ENCODE measurements at regions not wholly inside any gene's neighbourhood (a gene's known extent, or its start where the extent isn't known, plus 50 kb on each side); places are given as distances from the start of the nearest gene placed in this dataset.

DNA sequence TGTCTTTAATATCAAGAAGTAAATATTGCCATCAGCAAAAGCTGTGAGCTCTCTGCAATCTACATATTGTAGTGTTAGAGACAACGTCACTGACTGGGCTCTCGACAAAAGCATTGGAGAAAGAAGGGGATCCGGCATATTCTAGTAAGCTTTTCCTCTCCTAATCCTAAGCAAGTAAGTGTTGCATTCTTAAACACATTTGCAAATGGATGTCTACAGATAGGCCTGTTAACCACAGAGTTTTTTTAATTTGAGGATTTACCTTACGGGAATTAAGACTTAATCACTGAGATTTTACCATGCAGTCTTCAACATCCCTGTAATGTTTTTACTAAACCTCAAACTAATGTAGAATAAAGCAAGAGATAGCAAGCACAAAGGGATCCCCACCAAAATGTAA lies 426.5 kb upstream of the CAMK1G start:
- Histone ChIP-seq H3K79me2 (ENCODE audit: insufficient read depth, low read length) (no peaks in the 10 kb centered on the region), H3K27me3 (ENCODE audit: control insufficient read depth in 2 of 2, insufficient read depth in 2 of 2, low read length in 2 of 2) (no peaks in the 10 kb centered on the region), H3K36me3 (replicated peaks in 1 of 2; ENCODE audit: control insufficient read depth in 1 of 2, insufficient read depth in 2 of 2, low read length in 2 of 2) (no peaks in the 10 kb centered on the region), H2AFZ (ENCODE audit: insufficient read depth, low read depth, low read length, poor library complexity, severe bottlenecking) (no peak overlapping the region), H3K4me2 (replicated peaks; ENCODE audit: extremely low read depth, low read length, poor library complexity, severe bottlenecking) (no peak overlapping the region), H3K4me3 (replicated peaks in 1 of 3; ENCODE audit: low read depth in 2 of 3, low read length in 3 of 3) (no peak overlapping the region), H3K27ac (ENCODE audit: low read depth in 1 of 2, low read length in 2 of 2) (no peak overlapping the region), H3K9me3 (replicated peaks in 1 of 2; ENCODE audit: control insufficient read depth in 1 of 2, insufficient read depth in 1 of 2, low read length in 2 of 2) (no peaks in the 10 kb centered on the region), H3K9ac (ENCODE audit: insufficient read depth, low read length, poor library complexity, severe bottlenecking) (no peak overlapping the region), H3K4me1 (ENCODE audit: control insufficient read depth in 1 of 2, insufficient read depth in 2 of 2, low read length in 2 of 2) (no peaks in the 10 kb centered on the region), H4K20me1 (ENCODE audit: insufficient read depth, low read length) (no peaks in the 10 kb centered on the region)
- no CpG with 5 or more reads among the region's 4 CpGs for WGBS (ENCODE audit: insufficient coverage)
- peaks cover 0 to 5% (median 0%) of the 10 kb centered on the region in 7 donors for H3K9me3 Mint-ChIP-seq
- TF ChIP-seq, protein P1, sequence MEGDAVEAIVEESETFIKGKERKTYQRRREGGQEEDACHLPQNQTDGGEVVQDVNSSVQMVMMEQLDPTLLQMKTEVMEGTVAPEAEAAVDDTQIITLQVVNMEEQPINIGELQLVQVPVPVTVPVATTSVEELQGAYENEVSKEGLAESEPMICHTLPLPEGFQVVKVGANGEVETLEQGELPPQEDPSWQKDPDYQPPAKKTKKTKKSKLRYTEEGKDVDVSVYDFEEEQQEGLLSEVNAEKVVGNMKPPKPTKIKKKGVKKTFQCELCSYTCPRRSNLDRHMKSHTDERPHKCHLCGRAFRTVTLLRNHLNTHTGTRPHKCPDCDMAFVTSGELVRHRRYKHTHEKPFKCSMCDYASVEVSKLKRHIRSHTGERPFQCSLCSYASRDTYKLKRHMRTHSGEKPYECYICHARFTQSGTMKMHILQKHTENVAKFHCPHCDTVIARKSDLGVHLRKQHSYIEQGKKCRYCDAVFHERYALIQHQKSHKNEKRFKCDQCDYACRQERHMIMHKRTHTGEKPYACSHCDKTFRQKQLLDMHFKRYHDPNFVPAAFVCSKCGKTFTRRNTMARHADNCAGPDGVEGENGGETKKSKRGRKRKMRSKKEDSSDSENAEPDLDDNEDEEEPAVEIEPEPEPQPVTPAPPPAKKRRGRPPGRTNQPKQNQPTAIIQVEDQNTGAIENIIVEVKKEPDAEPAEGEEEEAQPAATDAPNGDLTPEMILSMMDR (IDR thresholded peaks at IDR 0.05) = no peak
- no peaks in the 10 kb centered on the region for H3K36me3 Mint-ChIP-seq
- intact Hi-C loops (cut with micrococcal nuclease) = no loop called here
- H3K27ac Mint-ChIP-seq = no peak overlapping the region
- no peak for DNase-seq
- H3K4me3 Mint-ChIP-seq = no peak overlapping the region
- no peaks in the 10 kb centered on the region for H3K4me1 Mint-ChIP-seq
- H3K27me3 Mint-ChIP-seq (ENCODE audit: low read depth in 3 of 3) = peaks cover 0 to 5% (median 2%) of the 10 kb centered on the region in 3 donors

- Histone ChIP-seq H3K4me3 (replicated peaks in 1 of 3; ENCODE audit: low read depth in 2 of 3, low read length in 3 of 3) (no peak overlapping the region), H3K9me3 (replicated peaks in 1 of 2; ENCODE audit: control insufficient read depth in 1 of 2, insufficient read depth in 1 of 2, low read length in 2 of 2) (no peaks in the 10 kb centered on the region), H3K4me1 (ENCODE audit: control insufficient read depth in 1 of 2, insufficient read depth in 2 of 2, low read length in 2 of 2) (no peaks in the 10 kb centered on the region), H4K20me1 (ENCODE audit: insufficient read depth, low read length) (no peaks in the 10 kb centered on the region), H3K4me2 (replicated peaks; ENCODE audit: extremely low read depth, low read length, poor library complexity, severe bottlenecking) (no peak overlapping the region), H3K27ac (ENCODE audit: low read depth in 1 of 2, low read length in 2 of 2) (no peak overlapping the region), H3K27me3 (ENCODE audit: control insufficient read depth in 2 of 2, insufficient read depth in 2 of 2, low read length in 2 of 2) (no peaks in the 10 kb centered on the region), H3K36me3 (replicated peaks in 1 of 2; ENCODE audit: control insufficient read depth in 1 of 2, insufficient read depth in 2 of 2, low read length in 2 of 2) (no peaks in the 10 kb centered on the region), H2AFZ (ENCODE audit: insufficient read depth, low read depth, low read length, poor library complexity, severe bottlenecking) (no peak overlapping the region), H3K79me2 (ENCODE audit: insufficient read depth, low read length) (no peaks in the 10 kb centered on the region), H3K9ac (ENCODE audit: insufficient read depth, low read length, poor library complexity, severe bottlenecking) (no peak overlapping the region)
- H3K36me3 Mint-ChIP-seq = no peaks in the 10 kb centered on the region
- no peak for DNase-seq
- H3K27ac Mint-ChIP-seq = no peak overlapping the region
- H3K27me3 Mint-ChIP-seq (ENCODE audit: low read depth in 3 of 3) = peaks cover 0 to 5% (median 2%) of the 10 kb centered on the region in 3 donors
- WGBS (ENCODE audit: insufficient coverage) = 50% methylated on average over 2 of the region's 5 CpGs
- no peak overlapping the region for H3K4me3 Mint-ChIP-seq
- H3K9me3 Mint-ChIP-seq = peaks cover 0 to 3% (median 0%) of the 10 kb centered on the region in 7 donors
- intact Hi-C loops (cut with micrococcal nuclease) = no loop called here
- TF ChIP-seq, protein P1 (IDR thresholded peaks at IDR 0.05) = no peak
- H3K4me1 Mint-ChIP-seq = no peaks in the 10 kb centered on the region
Measured at GRCh38 chr1:209157546-209158249, 425.8 kb upstream of the CAMK1G start.
